Loucy (cell line): ENCODE measurements at regions not wholly inside any gene's neighbourhood (a gene's known extent, or its start where the extent isn't known, plus 50 kb on each side); places are given as distances from the start of the nearest gene placed in this dataset.

ENCODE experiments used
- H2AFZ ChIP-seq: fragments of 200-600 bp; sonication (generic); 2 replicates; pipeline ENCODE4 v1.6.0; 2016; ENCODE audit warnings: antibody characterized with exemption, mild to moderate bottlenecking, low read length, moderate library complexity
- H3F3A ChIP-seq: fragments of 200-600 bp; 2 replicates; pipeline ENCODE4 v1.6.0; 2016; ENCODE audit warnings: antibody characterized with exemption, low read depth, mild to moderate bottlenecking
- H3K27me3 ChIP-seq: fragments of 200-600 bp; sonication (generic); 2 replicates; pipeline ENCODE4 v1.6.1; 2014; ENCODE audit warnings: low read length, mild to moderate bottlenecking; ENCODE audit not compliant: insufficient read depth, poor library complexity, severe bottlenecking
- H3K36me3 ChIP-seq: fragments of 200-600 bp; sonication (generic); 2 replicates; pipeline ENCODE4 v1.6.1; 2016; ENCODE audit warnings: low read length; ENCODE audit not compliant: insufficient read depth
- H3K4me1 ChIP-seq: fragments of 200-600 bp; sonication (generic); 2 replicates; pipeline ENCODE4 v1.5.1; 2014; ENCODE audit warnings: low read length, mild to moderate bottlenecking; ENCODE audit not compliant: insufficient read depth, poor library complexity, severe bottlenecking
- H3K4me2 ChIP-seq: fragments of 200-600 bp; sonication (generic); 2 replicates; pipeline ENCODE4 v1.6.0; 2014; ENCODE audit warnings: antibody characterized with exemption, low read length, low read depth, mild to moderate bottlenecking; ENCODE audit not compliant: poor library complexity, severe bottlenecking
- H3K4me3 ChIP-seq: fragments of 200-600 bp; sonication (generic); 2 replicates; pipeline ENCODE4 v1.5.1; 2014; ENCODE audit warnings: low read length, mild to moderate bottlenecking, mixed read lengths; ENCODE audit not compliant: poor library complexity, severe bottlenecking
- H3K79me2 ChIP-seq: fragments of 200-600 bp; sonication (generic); 2 replicates; pipeline ENCODE4 v1.6.1; 2014; ENCODE audit warnings: low read length; ENCODE audit not compliant: insufficient read depth
- H3K9ac ChIP-seq: fragments of 200-600 bp; sonication (generic); 2 replicates; pipeline ENCODE4 v1.6.0; 2014; ENCODE audit warnings: mild to moderate bottlenecking, low read depth, low read length, moderate library complexity; ENCODE audit not compliant: poor library complexity, severe bottlenecking
- H3K9me2 ChIP-seq: fragments of 200-600 bp; sonication (generic); replicated peaks from 2 replicates; pipeline ENCODE4 v1.6.1; 2016; ENCODE audit warnings: low read depth, low read length, mixed read lengths
- H3K9me3 ChIP-seq: fragments of 200-600 bp; sonication (generic); 2 replicates; pipeline ENCODE4 v1.6.1; 2014; ENCODE audit warnings: mild to moderate bottlenecking, antibody characterized with exemption, low read length, low read depth; ENCODE audit not compliant: insufficient read depth
- H4K20me1 ChIP-seq: fragments of 200-600 bp; sonication (generic); 2 replicates; pipeline ENCODE4 v1.6.0; 2014; ENCODE audit warnings: antibody characterized with exemption, low read length, mild to moderate bottlenecking; ENCODE audit not compliant: insufficient read depth, poor library complexity, severe bottlenecking
- EZH2phosphoT487 ChIP-seq: fragments of 200-600 bp; IDR thresholded peaks from 2 replicates; pipeline ENCODE4 v1.6.1; 2018; ENCODE audit warnings: antibody characterized with exemption, mild to moderate bottlenecking, moderate library complexity, borderline replicate concordance
- TF ChIP-seq, protein P1 (sequence below): fragments of 200-600 bp; sonication (generic); conservative IDR thresholded peaks from 2 replicates; pipeline ENCODE4 v1.5.1; 2014; ENCODE audit warnings: mild to moderate bottlenecking, antibody characterized with exemption, low read length

DNA sequence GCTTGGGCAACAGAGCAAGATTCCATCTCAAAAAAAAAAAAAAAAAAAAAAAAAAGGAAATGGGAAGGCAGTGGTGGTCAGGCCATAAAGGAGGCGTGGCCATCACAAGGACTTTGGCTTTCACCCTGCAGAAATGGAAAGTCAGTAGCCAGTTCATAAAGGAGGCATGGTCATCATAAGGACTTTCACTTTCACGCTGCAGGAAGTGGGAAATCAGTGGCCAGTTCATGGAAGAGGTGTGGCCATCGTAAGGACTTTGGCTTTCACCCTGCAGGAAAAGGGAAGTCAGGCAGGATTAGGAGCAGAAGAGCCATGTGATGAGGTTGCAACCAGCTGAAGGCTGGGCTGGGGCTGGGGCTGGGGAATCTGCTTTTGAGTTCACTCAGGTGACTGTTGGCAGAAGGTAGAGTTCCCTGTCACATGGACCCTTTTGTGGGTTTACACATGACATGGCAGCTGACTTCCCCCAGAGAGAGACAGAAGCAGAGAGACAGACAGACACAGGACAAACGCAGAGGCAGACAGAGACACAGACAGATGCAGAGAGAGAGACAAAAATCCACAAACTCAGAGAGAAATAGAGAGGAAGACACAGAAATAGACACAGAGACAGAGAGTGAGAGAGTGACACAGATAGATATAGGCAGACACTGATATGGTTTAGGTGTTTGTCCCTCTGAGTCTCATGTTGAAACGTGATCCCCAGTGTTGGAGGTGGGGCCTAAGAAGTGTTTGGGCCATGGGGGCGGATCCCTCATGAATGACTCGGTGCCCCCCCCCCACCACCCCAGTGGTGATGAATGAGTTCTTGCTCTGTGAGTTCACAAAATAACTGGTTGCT, 263.9 kb upstream of the KAZN start:
- peak overlapping the region; percentile 35 for H3K4me2 ChIP-seq
- no peaks in the 10 kb centered on the region; the same call in 1 of the 2 replicates for H3K9me3 ChIP-seq

DNA sequence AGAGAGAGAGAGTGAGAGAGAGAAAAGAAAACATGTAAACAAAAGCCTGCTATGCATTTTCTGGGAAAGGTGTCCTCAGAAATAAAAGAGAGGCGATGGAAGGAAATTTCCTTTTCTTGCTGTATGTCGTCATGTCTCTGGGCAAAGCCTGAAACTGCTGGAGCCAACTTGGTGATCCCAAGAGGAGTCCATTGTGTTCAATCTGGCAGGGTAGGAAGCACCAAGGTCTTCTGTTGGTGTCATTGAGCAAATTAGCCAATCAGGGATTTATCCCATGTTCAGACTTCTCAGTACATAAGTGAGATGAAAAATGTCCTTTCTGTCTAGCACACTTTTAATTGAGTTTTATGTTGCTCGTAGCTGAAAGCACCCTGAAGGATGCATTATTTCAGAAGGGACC, 260.0 kb upstream of the KAZN start:
- H3K36me3 ChIP-seq, result no peaks in the 10 kb centered on the region
- TF ChIP-seq, protein P1, sequence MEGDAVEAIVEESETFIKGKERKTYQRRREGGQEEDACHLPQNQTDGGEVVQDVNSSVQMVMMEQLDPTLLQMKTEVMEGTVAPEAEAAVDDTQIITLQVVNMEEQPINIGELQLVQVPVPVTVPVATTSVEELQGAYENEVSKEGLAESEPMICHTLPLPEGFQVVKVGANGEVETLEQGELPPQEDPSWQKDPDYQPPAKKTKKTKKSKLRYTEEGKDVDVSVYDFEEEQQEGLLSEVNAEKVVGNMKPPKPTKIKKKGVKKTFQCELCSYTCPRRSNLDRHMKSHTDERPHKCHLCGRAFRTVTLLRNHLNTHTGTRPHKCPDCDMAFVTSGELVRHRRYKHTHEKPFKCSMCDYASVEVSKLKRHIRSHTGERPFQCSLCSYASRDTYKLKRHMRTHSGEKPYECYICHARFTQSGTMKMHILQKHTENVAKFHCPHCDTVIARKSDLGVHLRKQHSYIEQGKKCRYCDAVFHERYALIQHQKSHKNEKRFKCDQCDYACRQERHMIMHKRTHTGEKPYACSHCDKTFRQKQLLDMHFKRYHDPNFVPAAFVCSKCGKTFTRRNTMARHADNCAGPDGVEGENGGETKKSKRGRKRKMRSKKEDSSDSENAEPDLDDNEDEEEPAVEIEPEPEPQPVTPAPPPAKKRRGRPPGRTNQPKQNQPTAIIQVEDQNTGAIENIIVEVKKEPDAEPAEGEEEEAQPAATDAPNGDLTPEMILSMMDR, result no peak
- no peak for TF ChIP-seq EZH2phosphoT487
- no peak overlapping the region for H3K9ac ChIP-seq
- H3K4me2 ChIP-seq, result no peak overlapping the region
- no peak overlapping the region for H3K4me3 ChIP-seq
- no peaks in the 10 kb centered on the region for H3K79me2 ChIP-seq
- no peaks in the 10 kb centered on the region for H3K27me3 ChIP-seq
- H3K4me1 ChIP-seq, result no peaks in the 10 kb centered on the region
- H3K9me3 ChIP-seq, result no peaks in the 10 kb centered on the region
- no peak overlapping the region for H2AFZ ChIP-seq
- no peaks in the 10 kb centered on the region for H3K9me2 ChIP-seq
- H4K20me1 ChIP-seq, result no peaks in the 10 kb centered on the region
- H3F3A ChIP-seq, result no peaks in the 10 kb centered on the region

More for the DNA sequence above, 263.9 kb upstream of the KAZN start:
- H3K36me3 ChIP-seq, result no peaks in the 10 kb centered on the region
- H3K9ac ChIP-seq, result no peak overlapping the region
- peak overlapping the region; percentile 74; the same call in 1 of the 2 replicates for H2AFZ ChIP-seq
- H3F3A ChIP-seq, result no peaks in the 10 kb centered on the region
- H3K9me2 ChIP-seq, result no peaks in the 10 kb centered on the region
- no peaks in the 10 kb centered on the region for H3K79me2 ChIP-seq
- TF ChIP-seq, protein P1, result no peak
- TF ChIP-seq EZH2phosphoT487, result no peak
- no peak overlapping the region for H3K4me3 ChIP-seq
- H3K27me3 ChIP-seq, result no peaks in the 10 kb centered on the region
- no peaks in the 10 kb centered on the region for H4K20me1 ChIP-seq
- no peaks in the 10 kb centered on the region for H3K4me1 ChIP-seq

DNA sequence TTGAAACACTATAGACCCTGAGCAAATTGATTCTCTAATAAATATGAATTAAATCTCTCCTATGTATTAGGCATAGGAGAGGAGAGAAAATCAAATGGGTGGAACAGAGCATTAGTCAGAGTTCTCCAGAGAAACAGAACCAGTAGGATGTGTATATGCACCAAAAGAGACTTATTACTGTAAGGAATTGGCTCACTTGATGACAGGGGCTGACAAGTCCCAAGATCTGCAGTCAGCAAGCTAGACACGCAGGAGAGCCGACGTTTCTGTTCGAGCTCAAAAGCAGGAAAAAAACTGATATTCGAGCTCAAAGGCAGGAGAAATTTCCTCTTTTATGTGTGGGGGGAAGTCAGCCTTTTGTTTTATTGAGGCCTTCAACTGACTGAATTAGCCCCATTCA, 259.2 kb upstream of the KAZN start:
- H3K9ac ChIP-seq, result no peak overlapping the region
- no peak overlapping the region for H3K4me3 ChIP-seq
- H3K4me2 ChIP-seq, result no peak overlapping the region
- H3K4me1 ChIP-seq, result no peaks in the 10 kb centered on the region
- H3F3A ChIP-seq, result no peaks in the 10 kb centered on the region
- no peaks in the 10 kb centered on the region for H3K79me2 ChIP-seq
- no peak overlapping the region for H2AFZ ChIP-seq
- no peaks in the 10 kb centered on the region for H4K20me1 ChIP-seq
- H3K36me3 ChIP-seq, result no peaks in the 10 kb centered on the region
- H3K9me3 ChIP-seq, result no peaks in the 10 kb centered on the region
- no peaks in the 10 kb centered on the region for H3K9me2 ChIP-seq
- TF ChIP-seq, protein P1, result no peak
- no peak for TF ChIP-seq EZH2phosphoT487
- no peaks in the 10 kb centered on the region for H3K27me3 ChIP-seq
